Hepatocyte (in vitro differentiated cells): ENCODE measurements at regions not wholly inside any gene's neighbourhood (a gene's known extent, or its start where the extent isn't known, plus 50 kb on each side); places are given as distances from the start of the nearest gene placed in this dataset.

Experiments
- DNase-seq: peaks from one replicate; pipeline ENCODE4 v3.0.0-alpha.2; 2016; ENCODE audit warnings: low spot score
- H2AFZ ChIP-seq: fragments of 200-600 bp; sonication (generic); 2 replicates; pipeline ENCODE4 v1.6.0; 2016; ENCODE audit warnings: antibody characterized with exemption, mild to moderate bottlenecking
- H3K27ac ChIP-seq: fragments of 200-600 bp; sonication (generic); 2 replicates; pipeline ENCODE4 v1.5.1; 2016; ENCODE audit warnings: mild to moderate bottlenecking
- H3K27me3 ChIP-seq: fragments of 200-600 bp; sonication (generic); 2 replicates; pipeline ENCODE4 v1.6.1; 2016
- H3K36me3 ChIP-seq: fragments of 200-600 bp; sonication (generic); replicated peaks from 2 replicates; pipeline ENCODE4 v1.5.1; 2016; ENCODE audit warnings: low read depth; ENCODE audit not compliant: insufficient read depth
- H3K4me1 ChIP-seq: fragments of 200-600 bp; sonication (generic); 2 replicates; pipeline ENCODE4 v1.5.1; 2016; ENCODE audit warnings: mild to moderate bottlenecking, moderate library complexity; ENCODE audit not compliant: insufficient read depth
- H3K4me2 ChIP-seq: fragments of 200-600 bp; sonication (generic); 2 replicates; pipeline ENCODE4 v1.6.0; 2016
- H3K4me3 ChIP-seq: fragments of 200-600 bp; sonication (generic); 2 replicates; pipeline ENCODE4 v1.5.1; 2016; ENCODE audit warnings: mild to moderate bottlenecking
- H3K79me2 ChIP-seq: fragments of 200-600 bp; sonication (generic); 2 replicates; pipeline ENCODE4 v1.6.0; 2017; ENCODE audit warnings: mild to moderate bottlenecking
- H3K9me2 ChIP-seq: fragments of 200-600 bp; sonication (generic); replicated peaks from 2 replicates; pipeline ENCODE4 v1.6.0; 2017; ENCODE audit warnings: mild to moderate bottlenecking; ENCODE audit not compliant: insufficient read depth
- H3K9me3 ChIP-seq: fragments of 200-600 bp; sonication (generic); 2 replicates; pipeline ENCODE4 v1.5.1; 2016; ENCODE audit warnings: low read depth, mild to moderate bottlenecking
- H4K20me1 ChIP-seq: fragments of 200-600 bp; sonication (generic); 2 replicates; pipeline ENCODE4 v1.6.0; 2016; ENCODE audit warnings: mild to moderate bottlenecking; ENCODE audit not compliant: insufficient read depth, poor library complexity, severe bottlenecking
- EZH2 ChIP-seq: fragments of 200-600 bp; sonication (generic); IDR thresholded peaks from 2 replicates; pipeline ENCODE4 v1.6.1; 2016; ENCODE audit warnings: antibody characterized with exemption, mild to moderate bottlenecking, borderline replicate concordance
- EZH2phosphoT487 ChIP-seq: fragments of 200-600 bp; sonication (generic); IDR thresholded peaks from one replicate; pipeline ENCODE4 v1.6.1; 2018; ENCODE audit warnings: antibody characterized with exemption, mild to moderate bottlenecking, low read depth, moderate library complexity; ENCODE audit not compliant: unreplicated experiment, severe bottlenecking
- WGBS: methylation state at CpG from one replicate; pipeline ENCODE4 v1.1.6; 2016; ENCODE audit warnings: low lambda C conversion rate; ENCODE audit errors: missing lambda C conversion rate; 5-methylcytosine and 5-hydroxymethylcytosine counted together
- TF ChIP-seq, protein P1 (sequence below): fragments of 200-600 bp; sonication (generic); IDR thresholded peaks from 2 replicates; pipeline ENCODE4 v1.5.1; 2016; ENCODE audit warnings: antibody characterized with exemption, mild to moderate bottlenecking; ENCODE audit not compliant: poor library complexity

- WGBS, result 48% methylated on average over 3 of the region's 3 CpGs
- Histone ChIP-seq H3K27me3 (no peaks in the 10 kb centered on the region), H4K20me1 (no peaks in the 10 kb centered on the region), H3K9me3 (no peaks in the 10 kb centered on the region), H3K4me1 (peaks cover 9% of the 10 kb centered on the region), H3K4me2 (no peak overlapping the region), H3K9me2 (no peaks in the 10 kb centered on the region), H3K27ac (no peak overlapping the region), H3K79me2 (no peaks in the 10 kb centered on the region), H3K36me3 (no peaks in the 10 kb centered on the region), H3K4me3 (no peak overlapping the region), H2AFZ (no peak overlapping the region)
- TF ChIP-seq EZH2 (no peak), EZH2phosphoT487 (no peak)
- TF ChIP-seq, protein P1, sequence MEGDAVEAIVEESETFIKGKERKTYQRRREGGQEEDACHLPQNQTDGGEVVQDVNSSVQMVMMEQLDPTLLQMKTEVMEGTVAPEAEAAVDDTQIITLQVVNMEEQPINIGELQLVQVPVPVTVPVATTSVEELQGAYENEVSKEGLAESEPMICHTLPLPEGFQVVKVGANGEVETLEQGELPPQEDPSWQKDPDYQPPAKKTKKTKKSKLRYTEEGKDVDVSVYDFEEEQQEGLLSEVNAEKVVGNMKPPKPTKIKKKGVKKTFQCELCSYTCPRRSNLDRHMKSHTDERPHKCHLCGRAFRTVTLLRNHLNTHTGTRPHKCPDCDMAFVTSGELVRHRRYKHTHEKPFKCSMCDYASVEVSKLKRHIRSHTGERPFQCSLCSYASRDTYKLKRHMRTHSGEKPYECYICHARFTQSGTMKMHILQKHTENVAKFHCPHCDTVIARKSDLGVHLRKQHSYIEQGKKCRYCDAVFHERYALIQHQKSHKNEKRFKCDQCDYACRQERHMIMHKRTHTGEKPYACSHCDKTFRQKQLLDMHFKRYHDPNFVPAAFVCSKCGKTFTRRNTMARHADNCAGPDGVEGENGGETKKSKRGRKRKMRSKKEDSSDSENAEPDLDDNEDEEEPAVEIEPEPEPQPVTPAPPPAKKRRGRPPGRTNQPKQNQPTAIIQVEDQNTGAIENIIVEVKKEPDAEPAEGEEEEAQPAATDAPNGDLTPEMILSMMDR, result no peak
- DNase-seq, result no peak
These were observed 422.3 kb downstream of the SPRY2 start for GRCh38 chr13:79918620-79919019.

- H3K4me2 ChIP-seq, result no peak overlapping the region
- H2AFZ ChIP-seq, result no peak overlapping the region
- no peaks in the 10 kb centered on the region for H3K79me2 ChIP-seq
- H3K9me2 ChIP-seq, result no peaks in the 10 kb centered on the region
- H3K27me3 ChIP-seq, result no peaks in the 10 kb centered on the region
- no peak overlapping the region for H3K27ac ChIP-seq
- peaks cover 9% of the 10 kb centered on the region for H3K4me1 ChIP-seq
- H3K36me3 ChIP-seq, result no peaks in the 10 kb centered on the region
- H4K20me1 ChIP-seq, result no peaks in the 10 kb centered on the region
- H3K4me3 ChIP-seq, result no peak overlapping the region
- DNase-seq, result no peak
- no peaks in the 10 kb centered on the region for H3K9me3 ChIP-seq
- WGBS, result 99% methylated on average over 3 of the region's 3 CpGs
- TF ChIP-seq, protein P1, result no peak
- TF ChIP-seq EZH2 (no peak), EZH2phosphoT487 (no peak)
These were observed 423.3 kb downstream of the SPRY2 start for GRCh38 chr13:79917628-79918027.

DNA sequence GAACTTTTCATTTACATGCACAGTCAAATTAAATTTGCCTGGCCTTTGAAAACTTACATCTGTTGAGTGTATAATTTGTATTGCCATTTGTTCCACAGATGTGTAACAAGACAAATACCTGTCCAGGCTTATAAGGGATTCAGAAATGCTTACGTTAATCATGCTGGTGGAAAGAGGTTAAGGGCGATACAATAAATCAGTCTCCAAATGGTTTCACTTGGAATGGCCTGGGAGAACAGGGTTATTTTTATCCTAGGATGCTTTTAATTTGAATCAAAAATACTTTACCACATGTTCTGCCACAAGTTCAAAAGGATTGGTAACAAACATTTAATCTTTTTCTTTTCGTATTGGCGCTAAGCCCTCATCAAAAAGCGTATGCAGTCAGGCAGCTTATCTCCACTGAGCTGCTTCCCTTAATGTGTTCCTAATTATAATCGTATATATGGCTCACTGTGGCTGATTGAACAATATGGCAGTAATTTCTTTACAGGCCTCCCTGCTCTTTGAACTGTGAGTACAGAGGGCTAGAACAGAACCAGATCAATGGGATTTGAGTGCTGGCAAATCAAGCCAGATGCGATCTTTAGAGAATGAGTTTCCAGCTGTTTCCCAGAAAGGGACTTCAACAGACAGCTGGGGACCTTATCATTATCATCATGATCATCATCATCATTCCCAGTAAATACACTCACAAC lies 425.7 kb downstream of the SPRY2 start:
- Histone ChIP-seq H3K36me3 (no peaks in the 10 kb centered on the region), H3K4me3 (no peak overlapping the region)
- no peak for TF ChIP-seq EZH2phosphoT487
- TF ChIP-seq, protein P1, result no peak
- TF ChIP-seq EZH2, result no peak

More for the DNA sequence above, 425.7 kb downstream of the SPRY2 start:
- no peak for DNase-seq
- Histone ChIP-seq H3K79me2 (no peaks in the 10 kb centered on the region), H3K4me1 (peaks cover 9% of the 10 kb centered on the region), H3K27me3 (no peaks in the 10 kb centered on the region), H2AFZ (no peak overlapping the region), H3K9me2 (no peaks in the 10 kb centered on the region), H3K4me2 (no peak overlapping the region), H4K20me1 (no peaks in the 10 kb centered on the region), H3K27ac (no peak overlapping the region), H3K9me3 (no peaks in the 10 kb centered on the region)
- 59% methylated on average over 7 of the region's 7 CpGs for WGBS
